AG10803 (cell line): ENCODE measurements at regions not wholly inside any gene's neighbourhood (a gene's known extent, or its start where the extent isn't known, plus 50 kb on each side); places are given as distances from the start of the nearest gene placed in this dataset.

ENCODE experiments used
- DNase-seq: peaks from one replicate; pipeline ENCODE4 v3.0.0; 2010; ENCODE audit warnings: low read depth
- H3K4me3 ChIP-seq: 2 replicates; pipeline ENCODE4 v1.5.1; 2011; ENCODE audit warnings: mild to moderate bottlenecking, low read length, control low read depth
- CTCF ChIP-seq: conservative IDR thresholded peaks from 2 replicates; pipeline ENCODE4 v1.5.1; 2011; ENCODE audit warnings: mild to moderate bottlenecking, low read length, control low read depth, inconsistent platforms

- no peak for TF ChIP-seq CTCF
- H3K4me3 ChIP-seq, result no peak overlapping the region
- DNase-seq, result no peak
Measured at GRCh38 chr13:111462221-111462764, 141.9 kb downstream of the TEX29 start.

GRCh38 chr13:111462944-111463343 is 142.5 kb downstream of the TEX29 start:
- no peak for DNase-seq
- no peak for TF ChIP-seq CTCF
- no peak overlapping the region for H3K4me3 ChIP-seq

- TF ChIP-seq CTCF, result no peak
- no peak for DNase-seq
- H3K4me3 ChIP-seq, result no peak overlapping the region
Measured at GRCh38 chr13:111467111-111467890, 146.9 kb downstream of the TEX29 start.

- no peak for DNase-seq
- no peak for TF ChIP-seq CTCF
- H3K4me3 ChIP-seq, result no peak overlapping the region
Measured at GRCh38 chr13:111468037-111468959, 147.9 kb downstream of the TEX29 start.

- H3K4me3 ChIP-seq, result no peak overlapping the region
- no peak for TF ChIP-seq CTCF
Measured at GRCh38 chr13:111469450-111469849, 149.0 kb downstream of the TEX29 start.

GRCh38 chr13:111469916-111470506 is 149.6 kb downstream of the TEX29 start:
- TF ChIP-seq CTCF, result no peak
- no peak overlapping the region for H3K4me3 ChIP-seq
- DNase-seq, result no peak

More at GRCh38 chr13:111469450-111469849, 149.0 kb downstream of the TEX29 start:
- DNase-seq, result no peak
